EL (cell line): ENCODE measurements at regions not wholly inside any gene's neighbourhood (a gene's known extent, or its start where the extent isn't known, plus 50 kb on each side); places are given as distances from the start of the nearest gene placed in this dataset.
A peak's percentile ranks its signal among the peaks of the same experiment; 100 is the strongest.

Experiments
- DNase-seq: peaks from one replicate; pipeline ENCODE4 v3.0.0-alpha.2; 2016

DNA sequence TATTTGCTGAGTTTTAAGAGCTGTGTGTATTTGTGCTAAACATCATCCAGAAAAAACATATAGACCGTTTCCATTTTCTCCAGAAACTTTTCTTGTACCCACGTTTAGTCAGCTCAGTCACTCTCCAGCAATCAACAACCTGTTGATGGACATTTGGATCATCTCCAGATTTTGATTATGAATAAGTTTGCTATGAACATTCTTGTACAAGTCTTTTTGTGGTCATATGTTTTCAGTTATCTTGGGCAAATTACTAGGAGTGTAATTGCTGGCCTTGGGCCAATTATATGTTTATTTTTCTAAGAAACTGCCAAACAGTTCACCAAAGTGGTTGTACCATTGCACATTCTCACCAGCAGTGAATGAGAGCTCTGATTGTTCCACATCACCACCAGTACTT lies 221.8 kb downstream of the CENPF start:
- peak; percentile 40 for DNase-seq

GRCh38 chr1:214826619-214827018 lies 223.6 kb downstream of the CENPF start:
- DNase-seq: no peak

GRCh38 chr1:214827883-214828282 lies 224.9 kb downstream of the CENPF start:
- no peak for DNase-seq

DNA sequence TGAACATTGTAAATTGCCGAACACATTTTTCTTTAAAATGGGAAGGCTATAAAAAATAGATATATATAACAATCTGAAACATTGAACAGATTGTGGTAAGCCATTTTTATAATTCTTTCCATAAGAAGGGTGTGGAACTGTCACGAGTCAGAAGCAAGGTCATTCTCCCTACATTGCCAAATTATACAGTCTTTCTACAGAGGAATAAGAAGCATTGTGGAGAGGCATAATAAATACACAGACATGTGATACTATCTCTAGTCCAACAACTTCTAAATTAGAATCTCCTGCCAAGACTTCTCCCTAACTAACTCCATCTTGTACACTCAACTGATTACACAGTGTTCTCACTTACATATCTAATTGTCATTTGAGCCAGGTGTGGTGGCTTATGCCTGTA lies 227.9 kb downstream of the CENPF start:
- DNase-seq: no peak

- DNase-seq: no peak
Measured at GRCh38 chr1:214831956-214832355, 229.0 kb downstream of the CENPF start.

- DNase-seq: peak; percentile 85
Measured at GRCh38 chr1:214833178-214833756, 230.3 kb downstream of the CENPF start.

DNA sequence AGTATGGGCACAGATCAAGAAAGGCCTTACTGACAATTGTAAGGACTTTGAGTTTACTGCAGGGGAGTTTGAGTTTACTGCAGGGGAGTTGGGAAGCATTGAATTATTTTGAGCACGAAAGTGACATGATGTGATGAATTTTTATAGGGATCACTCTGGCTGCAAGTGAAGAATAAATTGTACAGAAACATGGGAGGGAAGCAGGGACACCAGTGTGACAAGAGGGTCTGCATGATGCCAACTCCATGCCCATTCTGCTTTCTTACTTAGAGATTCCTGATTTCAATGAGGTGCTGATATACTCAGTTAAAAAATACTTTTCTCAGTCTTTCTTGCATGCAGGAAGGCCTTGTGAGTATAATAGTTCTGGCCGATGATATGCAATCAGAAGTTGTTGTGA lies 234.4 kb downstream of the CENPF start:
- no peak for DNase-seq

DNA sequence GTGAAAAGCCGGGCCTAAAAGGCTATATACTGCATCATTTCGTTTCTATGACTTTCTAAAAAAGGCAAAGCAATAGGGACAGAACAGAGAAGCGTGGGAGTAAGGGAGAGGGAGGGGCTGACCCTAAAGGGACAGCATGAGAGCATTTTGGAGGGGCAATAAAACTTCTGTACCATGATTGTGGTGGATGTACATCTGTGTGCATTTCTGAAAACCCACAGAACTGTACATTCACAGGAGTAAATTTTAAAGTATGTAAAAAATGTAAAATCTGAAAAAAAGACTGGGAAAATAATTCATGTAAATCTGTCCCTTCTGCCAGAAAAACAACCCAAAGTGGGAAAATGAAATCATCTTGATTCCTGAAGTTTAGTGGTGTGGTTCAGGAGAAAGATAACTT lies 235.4 kb downstream of the CENPF start:
- DNase-seq: peak; percentile 92

DNA sequence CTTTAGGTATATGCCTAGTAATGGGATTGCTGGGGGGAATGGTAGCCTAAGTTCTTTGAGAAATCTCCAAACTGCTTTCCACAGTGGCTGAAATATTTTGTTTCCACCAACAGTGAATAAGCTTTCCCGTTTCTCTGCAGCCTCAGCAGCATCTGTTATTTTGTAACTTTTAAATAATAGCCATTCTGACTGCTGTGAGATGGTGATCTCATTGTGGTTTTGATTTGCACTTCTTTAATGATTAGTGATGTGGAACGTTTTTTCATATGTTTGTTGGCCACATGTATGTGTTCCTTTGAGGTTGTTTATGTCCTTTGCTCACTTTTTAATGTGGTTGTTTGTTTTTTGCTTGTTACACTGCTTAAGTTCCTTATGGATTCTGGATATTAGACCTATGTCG lies 237.4 kb downstream of the CENPF start:
- DNase-seq: peak; percentile 67

GRCh38 chr1:214842856-214843255 lies 239.7 kb upstream of the KCNK2 start:
- peak; percentile 85 for DNase-seq

DNA sequence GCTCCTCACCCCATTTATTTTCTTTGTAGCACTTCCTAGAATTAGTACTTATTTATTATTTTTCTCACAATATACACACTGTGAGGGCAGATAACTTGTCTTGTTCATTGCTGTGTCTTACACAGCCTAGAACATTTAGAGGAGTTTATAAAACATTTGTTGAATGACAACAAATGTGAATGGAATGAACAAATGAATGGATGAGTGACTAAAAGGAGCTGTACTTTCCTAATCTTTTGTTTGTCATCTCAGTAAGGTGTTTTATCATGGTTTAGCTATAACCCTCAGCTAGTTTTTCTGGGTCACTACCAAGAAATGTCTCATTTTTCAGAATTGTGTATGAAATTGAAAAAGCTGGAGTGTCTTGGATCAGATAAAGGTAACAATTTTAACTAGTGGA lies 239.3 kb upstream of the KCNK2 start:
- DNase-seq: no peak

GRCh38 chr1:214844319-214844718 lies 238.2 kb upstream of the KCNK2 start:
- no peak for DNase-seq

DNA sequence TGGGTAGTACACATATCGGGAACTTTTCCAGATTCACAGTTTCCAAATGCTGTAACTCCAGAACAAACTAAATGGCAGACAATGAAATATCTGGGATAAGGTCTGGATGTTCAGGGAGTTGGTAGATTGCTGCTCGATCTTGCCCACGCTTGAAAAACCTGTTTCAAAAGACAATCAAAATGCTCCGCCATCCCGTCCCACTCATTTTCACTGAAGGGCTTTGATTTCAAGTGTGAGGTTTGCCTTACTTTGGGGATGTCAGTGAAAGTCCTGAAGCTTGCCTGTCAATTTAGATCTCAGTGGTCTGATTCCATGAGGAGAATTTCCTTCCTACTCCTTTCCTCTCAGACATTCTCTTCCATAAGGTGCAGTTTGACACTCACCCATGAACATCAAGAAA lies 236.3 kb upstream of the KCNK2 start:
- no peak for DNase-seq

GRCh38 chr1:214847071-214847810 lies 235.3 kb upstream of the KCNK2 start:
- no peak for DNase-seq

DNA sequence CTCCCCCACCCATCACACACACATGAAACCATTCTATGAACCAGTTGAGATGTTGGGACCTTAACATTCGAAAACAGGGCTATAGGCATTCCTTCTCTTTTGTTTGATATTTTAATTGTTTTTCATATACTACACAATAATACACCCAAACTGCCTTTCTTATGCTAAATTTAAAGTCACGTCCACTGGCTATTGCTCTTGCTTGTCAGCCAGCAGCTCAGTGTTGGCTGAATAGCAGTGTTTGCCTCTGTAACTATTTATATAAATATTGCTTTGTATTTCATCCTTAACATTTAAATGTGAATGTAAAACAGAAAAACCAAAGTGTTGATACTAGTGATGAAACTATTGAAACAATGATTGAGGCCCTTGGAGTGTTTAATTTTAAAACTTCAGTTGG lies 234.4 kb upstream of the KCNK2 start:
- DNase-seq: no peak

- DNase-seq: no peak
Measured at GRCh38 chr1:214850432-214851050, 232.0 kb upstream of the KCNK2 start.

DNA sequence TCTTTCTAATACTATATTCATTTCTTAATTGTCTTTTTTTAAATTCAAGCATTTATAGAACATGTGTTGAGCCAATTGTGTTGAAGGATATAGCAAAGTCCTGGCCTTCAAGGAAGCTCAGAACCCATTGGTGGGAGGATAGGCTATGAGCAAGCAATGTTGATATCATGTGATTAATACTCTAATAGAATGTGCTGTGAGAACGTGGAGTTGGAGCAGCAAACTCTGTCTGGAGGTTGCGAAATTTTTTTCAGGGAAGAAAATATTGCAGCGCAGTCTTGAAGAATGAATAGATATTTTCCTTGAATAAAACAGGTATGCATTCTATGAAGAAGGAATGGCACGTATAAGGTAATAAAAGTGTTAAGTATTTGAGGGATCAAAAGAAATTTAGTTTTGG lies 229.2 kb upstream of the KCNK2 start:
- DNase-seq: no peak

DNA sequence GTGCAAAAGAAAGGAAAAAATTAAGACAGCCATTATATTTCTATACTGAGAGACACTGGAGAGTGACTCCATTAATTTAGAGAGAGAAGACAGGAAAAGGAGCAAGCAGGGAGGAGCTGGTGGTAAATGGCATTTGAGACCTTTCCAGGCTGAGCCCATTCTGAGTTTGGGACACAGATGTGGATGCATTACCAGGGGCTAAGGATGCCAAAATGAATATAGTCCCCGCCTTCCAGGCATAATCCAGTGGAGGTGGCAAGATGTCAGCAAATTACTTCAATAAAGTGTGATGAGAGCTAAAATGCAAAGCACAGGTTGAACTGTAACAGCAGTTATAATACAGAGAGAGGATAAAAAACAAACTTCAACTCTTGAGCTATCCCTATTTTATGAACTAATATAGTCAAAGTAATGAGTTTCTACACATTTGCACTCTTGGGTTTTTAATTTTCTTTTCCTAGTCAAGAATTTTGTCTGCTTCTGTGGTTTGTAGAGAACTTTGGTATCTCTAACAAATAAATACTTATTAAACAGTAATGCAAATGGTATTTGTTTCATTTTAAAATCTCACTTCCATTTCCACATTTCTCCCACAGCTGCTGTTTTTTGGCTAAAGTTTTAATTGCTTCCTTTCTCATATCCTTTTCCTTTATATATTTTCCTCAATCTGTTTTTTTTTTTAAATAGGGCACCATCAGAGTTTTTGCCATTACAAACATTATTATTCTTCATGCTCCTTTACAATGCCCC lies 228.2 kb upstream of the KCNK2 start:
- peak; percentile 37 for DNase-seq

- no peak for DNase-seq
Measured at GRCh38 chr1:214856843-214857242, 225.7 kb upstream of the KCNK2 start.

DNA sequence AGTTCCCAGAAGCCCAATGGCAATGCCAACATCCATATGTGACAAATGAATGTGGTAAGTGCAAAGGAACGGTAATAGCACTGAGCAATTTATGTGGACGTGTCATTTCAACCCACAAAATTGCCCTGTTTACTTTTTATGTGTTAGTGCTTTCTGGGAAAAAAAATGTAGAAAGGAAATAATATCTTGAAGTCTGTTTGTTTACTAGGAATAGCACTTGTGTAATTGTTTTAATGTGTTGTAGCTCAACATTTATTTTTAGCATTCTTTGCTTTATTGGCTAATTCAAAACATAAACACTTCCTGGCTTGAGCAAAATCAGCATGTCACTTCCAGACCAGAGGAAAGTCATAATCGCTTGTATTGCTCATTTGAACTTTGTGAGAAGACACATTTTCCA lies 224.8 kb upstream of the KCNK2 start:
- DNase-seq: peak; percentile 48

- DNase-seq: no peak
Measured at GRCh38 chr1:214859647-214860046, 222.9 kb upstream of the KCNK2 start.

DNA sequence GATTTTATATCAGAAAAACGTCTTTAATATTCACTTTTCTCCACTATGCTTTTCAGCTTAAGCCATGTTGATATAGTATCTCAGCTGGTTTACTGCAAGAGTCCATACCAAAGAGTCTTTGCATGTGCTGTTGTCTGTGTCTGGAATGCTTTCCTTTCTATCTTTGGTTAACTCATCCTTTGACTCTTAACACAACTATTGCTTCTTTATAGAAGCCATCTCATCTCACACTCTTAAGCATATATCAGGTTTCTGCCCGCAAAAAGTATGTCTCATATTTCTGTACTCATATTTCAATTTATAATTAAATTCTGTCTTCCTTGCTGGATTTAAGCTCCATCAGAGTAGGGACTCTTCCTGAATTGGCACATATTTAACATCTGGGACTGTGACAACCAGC lies 220.9 kb upstream of the KCNK2 start:
- DNase-seq: peak; percentile 40

- DNase-seq: peak; percentile 46
Measured at GRCh38 chr1:214862421-214862820, 220.1 kb upstream of the KCNK2 start.
